Head of caudate nucleus (tissue), 42 donors: ENCODE measurements at regions not wholly inside any gene's neighbourhood (a gene's known extent, or its start where the extent isn't known, plus 50 kb on each side); places are given as distances from the start of the nearest gene placed in this dataset.

Experiments
- DNase-seq, 42 donors: peaks; one replicate each; pipeline versions ENCODE4 v3.0.0 to v3.0.0-alpha.2; 2020 to 2021; ENCODE audit warnings: mixed read lengths in 7 of 42
- intact Hi-C: fragments of 100-400 bp; cut with DNase I; formaldehyde crosslinking; loops from one replicate; pipeline ENCODE4 v1.15.0; 2022

DNA sequence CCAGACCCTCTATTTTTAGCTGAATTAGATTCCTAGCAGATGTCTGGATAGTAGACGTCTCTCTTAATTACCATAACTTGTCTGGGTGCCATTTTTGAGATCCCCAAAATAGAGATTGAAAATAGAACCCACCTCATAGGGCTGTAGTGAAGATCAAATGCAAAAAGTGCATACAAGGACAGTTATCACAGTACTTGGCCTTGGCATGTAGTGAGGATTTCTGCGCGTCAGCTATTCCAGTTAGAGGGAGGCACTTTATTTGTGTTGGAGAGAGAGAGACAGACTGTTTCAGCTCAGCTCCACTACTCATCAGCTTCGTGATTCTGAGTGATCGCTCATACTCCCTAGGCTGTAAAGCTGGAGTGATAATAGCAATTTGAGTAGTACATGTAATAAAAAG lies 59.6 kb upstream of the CDH13 start:
- DNase-seq, result no peak
- intact Hi-C loops, result no loop called here

DNA sequence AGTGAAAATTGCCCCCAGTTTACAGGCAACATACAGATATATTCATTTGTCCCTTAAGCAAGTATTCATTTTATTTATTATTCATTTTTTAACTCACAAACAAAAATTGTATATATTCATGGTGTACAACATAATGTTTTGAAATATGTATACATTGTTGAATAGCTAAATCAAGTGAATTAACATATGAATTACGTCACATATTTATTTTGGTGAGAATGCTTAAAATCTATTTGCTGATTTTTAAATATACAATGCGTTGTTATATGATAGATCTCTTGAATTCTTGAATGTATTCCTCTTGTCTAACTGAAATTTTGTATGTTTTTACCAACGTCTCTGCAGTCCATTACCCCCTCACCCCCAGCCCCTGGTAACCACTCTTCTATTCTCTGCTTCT lies 63.4 kb upstream of the CDH13 start:
- intact Hi-C loops, result no loop called here
- no peak for DNase-seq

DNA sequence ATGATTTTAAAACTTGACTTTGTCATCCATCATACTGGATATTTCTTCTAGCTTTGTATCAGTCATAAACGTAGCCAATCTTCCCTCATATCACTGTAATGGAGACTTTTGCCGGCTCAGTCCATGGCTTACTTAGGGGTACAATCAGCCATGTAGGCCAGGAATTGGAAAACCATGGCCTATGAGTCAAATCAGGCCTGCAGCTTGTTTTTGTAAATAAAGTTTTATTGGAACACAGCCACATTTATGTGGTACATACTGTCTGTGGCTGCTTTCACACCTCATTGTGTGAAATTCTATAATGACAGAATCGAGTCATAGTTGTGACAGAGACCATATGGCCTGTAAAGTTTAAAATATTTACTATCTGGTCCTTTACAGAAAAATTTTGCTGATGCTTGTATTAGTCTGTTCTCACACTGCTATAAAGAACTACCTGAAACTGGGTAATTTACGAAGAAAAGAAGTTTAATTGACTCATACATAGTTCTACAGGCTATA lies 64.5 kb upstream of the CDH13 start:
- intact Hi-C loops, result no loop called here
- no peak for DNase-seq

DNA sequence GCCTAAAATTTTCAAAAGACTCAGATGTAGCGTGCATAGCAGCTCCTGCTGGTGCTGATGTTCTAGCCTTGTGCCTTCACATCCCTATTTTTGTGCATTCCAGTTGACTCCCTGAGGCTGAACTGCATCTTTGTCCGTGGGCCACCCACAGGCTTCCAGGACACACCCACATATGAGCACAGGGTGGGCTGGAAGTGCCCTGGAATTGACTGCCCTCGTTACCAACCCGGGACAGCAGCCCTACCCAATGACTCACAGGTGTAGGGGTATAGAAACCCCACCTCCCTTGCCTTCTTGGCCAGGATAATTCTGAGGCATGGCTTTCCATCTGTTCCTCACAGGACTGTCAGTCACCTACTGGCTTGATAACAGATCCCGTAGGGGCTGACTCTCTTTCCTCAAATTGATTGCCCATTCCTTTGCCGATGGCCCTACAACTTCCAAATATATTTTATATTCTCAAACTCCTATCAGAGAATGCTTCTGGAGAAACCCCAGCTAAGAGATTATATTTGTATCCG lies 65.9 kb upstream of the CDH13 start:
- intact Hi-C loops, result no loop called here
- DNase-seq, result no peak

DNA sequence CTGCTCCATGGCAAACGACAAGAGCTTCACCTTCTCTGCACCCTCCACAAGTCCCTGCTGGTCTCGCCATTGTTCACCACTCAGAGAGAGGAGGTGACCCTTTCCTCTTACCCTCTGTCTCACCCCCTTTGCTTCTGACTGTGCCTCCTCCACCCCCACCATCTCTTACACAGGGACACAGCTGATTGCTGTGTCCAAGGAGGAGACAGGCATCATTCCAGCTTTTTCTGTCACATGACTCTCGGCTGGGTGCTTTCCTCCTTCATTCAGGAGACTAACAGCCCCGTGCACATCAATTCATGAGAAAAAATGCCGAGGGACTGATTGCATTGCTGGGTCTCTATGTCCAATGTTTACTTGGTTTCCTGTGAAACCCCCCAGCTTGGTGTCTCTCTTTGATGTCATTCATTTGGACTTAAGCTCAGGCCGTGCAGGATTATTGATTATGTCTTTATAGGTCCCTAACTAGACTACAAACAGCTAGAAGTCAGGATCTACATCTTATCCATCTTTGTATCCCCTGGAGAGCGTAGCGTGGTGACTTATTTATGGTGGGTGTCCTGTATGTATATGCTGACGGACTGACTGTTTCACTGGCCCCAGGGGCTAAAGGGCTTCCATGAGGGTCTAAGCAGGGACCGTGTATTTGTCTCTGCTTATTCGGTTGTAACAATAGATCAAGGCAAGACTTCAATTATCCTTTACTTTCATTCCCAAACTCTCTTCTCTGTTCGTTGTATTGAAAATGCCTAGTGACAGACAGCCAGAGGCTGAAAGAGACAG lies 82.2 kb upstream of the CDH13 start:
- intact Hi-C loops, result no loop called here
- peak in 27 of 42 donors; percentile 2 to 62 (median 32) for DNase-seq

DNA sequence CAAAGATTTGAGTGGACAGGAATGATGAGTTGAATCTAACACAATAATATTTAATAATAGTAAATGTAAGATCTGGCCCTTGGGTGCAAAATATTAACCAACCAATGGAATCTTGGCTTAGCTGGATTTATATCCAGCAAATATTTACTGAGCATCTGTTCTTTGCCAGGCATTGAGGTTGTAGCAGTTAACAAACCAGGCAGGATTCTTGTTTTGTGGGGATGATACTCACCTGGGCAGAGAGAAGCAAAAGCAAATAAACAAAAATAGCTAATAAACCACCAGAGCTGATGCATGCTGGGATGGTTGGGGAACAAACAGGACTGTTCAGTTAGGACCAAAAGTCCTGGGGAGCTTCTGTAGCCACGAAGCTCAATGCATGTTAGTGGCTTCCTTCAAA lies 84.1 kb upstream of the CDH13 start:
- intact Hi-C loops, result no loop called here
- DNase-seq, result no peak

DNA sequence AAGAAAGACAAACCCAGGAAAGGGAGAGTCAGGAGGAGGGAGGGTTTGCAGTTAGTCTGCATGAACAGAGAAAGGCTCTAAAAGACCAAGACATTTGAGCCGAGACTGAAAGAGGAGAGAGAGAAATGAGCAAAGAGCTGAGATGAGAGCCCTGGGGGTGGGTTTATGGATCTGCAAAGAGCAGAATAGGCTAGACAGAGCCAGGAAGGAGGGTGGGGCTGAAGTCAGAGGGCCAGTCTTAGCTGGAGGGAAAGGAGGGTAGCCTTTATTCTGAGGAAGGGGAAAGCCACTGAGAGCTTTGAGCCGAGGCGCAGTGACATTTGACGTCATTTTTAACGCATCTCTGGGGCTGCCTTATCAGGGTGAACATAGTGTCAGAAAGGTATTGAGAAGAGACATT lies 85.7 kb upstream of the CDH13 start:
- intact Hi-C loops, result no loop called here

DNA sequence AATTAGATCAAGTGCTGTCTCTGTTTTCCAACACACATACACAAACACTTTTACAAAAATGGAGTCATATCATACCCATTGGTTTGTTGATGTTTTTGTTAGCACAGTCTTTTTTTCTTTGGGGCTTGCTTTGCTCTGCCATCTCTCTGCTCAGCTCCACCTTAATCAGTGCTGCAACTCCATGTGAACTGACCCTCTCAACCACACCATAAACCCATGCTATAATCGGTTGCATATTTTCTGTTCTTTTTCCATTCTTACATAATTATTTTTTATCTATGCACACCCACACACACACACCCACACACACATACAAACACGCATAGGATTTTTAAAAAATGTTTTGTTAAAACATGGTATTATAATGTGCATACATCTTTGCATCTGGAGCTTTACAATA lies 91.0 kb upstream of the CDH13 start:
- intact Hi-C loops, result no loop called here
- DNase-seq, result no peak

More for the DNA sequence above, 85.7 kb upstream of the CDH13 start:
- no peak for DNase-seq

DNA sequence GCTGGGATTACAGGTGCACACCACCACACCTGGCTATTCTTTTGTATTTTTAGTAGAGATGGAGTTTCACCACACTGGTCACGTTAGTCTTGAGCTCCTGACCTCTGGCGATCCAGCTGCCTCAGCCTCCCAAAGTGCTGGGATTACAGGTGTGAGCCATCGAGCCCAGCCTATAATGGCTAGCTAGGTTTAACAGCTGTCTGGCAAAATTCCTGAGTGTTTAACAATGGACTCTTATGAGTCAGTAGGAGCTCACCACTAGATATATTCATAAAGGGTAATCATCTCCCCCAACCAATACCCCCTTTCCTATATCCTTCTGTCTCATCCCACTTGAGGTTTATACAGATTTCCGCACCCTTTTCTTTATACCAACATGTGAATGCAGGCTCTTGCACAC lies 91.5 kb upstream of the CDH13 start:
- intact Hi-C loops, result no loop called here

DNA sequence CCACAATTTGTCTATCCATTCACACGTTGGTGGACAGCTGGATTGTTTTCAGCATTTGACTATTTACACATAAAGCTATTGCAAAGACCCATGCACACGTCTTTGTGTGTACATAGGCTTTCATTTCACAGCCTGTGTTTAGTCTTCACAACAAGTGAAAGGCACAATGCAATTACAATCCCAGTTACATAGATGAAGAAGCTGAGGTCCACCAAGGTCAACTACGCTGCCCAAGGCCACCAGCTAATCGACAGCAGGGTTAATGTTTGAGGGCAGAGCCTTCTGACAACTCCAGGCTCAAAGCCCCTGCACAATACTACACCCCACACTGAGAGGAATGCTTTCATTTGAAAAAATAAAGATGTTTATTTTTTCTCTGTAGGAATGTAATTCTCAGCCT lies 93.6 kb upstream of the CDH13 start:
- intact Hi-C loops, result no loop called here
- no peak for DNase-seq

More for the DNA sequence above, 91.5 kb upstream of the CDH13 start:
- no peak for DNase-seq

DNA sequence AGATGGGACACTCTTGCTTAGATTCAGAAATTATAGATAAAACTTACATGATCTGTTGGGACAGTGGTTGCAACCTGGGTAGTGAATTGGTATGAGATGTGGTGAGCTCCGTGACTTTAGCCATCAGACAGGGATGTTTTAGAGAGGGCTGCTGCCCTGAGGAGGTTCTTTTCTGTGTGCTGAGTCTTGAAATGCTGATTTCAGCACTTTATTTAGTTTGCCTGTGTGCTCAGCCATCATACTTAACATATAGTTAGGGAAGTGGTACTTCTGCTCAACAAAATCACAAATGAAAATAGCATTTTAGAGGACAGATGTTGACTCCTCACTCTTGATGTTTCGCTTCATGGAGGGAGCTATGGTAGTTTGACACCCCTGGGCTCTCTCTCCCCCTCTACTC lies 95.9 kb upstream of the CDH13 start:
- no peak for DNase-seq
- intact Hi-C loops, result no loop called here

DNA sequence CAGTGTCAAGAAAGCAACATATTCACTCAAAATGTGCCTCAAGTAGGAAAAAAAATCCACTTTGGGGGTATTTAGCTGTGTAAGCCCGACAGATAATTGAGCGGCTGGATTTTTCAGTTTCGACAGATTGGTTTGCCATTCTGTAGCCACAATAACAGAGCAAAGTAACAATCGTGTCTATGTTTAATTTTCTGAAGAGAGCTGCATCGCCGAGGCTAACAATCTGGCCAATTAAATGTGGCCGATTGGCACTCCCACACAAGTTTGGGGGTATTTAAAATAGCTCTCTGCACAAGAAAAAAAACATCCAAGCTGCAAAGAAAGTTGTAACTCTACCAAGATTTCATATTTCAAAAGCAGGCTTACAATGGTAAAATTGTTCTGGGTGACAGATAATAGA lies 99.7 kb upstream of the CDH13 start:
- no peak for DNase-seq
- intact Hi-C loops, result no loop called here

DNA sequence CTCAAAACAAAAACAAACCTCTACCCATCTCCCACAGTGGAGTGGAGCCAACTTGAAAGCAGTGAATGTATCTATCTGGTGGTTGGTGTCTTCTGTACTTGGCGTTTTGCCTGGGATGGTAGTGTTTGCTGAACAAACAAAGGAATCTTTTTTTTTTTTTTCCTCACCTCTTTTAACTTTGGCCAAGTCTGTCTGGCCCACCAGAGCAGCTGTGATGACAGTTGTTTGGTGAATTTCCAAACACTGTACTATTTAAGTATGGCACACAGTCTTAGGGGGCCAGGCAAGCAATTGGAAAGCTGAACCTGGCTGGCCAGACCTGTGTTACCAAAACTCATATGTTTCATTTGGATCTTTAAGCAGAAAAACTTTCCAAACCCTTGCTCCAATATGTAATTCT lies 101.8 kb upstream of the CDH13 start:
- intact Hi-C loops, result no loop called here
- DNase-seq, result no peak

DNA sequence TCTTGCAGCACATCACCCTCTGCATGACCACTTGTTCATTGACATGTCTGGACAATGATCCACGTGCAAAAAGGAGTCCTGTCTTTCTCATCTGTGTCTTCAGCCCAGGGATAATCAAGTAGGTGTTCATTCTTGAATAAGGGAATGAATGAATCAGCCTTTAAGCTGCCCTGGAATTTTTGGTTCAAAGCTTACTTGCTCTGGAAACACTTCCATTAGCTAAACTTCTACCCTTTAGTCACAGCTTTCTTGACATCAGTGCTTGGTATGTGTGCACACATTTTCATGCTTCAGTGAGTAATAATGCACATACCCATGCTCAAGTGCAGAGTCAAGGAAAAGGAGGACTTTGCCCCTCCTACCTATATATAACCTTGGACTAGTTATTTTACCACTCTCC lies 103.0 kb upstream of the CDH13 start:
- DNase-seq, result no peak
- intact Hi-C loops, result no loop called here

DNA sequence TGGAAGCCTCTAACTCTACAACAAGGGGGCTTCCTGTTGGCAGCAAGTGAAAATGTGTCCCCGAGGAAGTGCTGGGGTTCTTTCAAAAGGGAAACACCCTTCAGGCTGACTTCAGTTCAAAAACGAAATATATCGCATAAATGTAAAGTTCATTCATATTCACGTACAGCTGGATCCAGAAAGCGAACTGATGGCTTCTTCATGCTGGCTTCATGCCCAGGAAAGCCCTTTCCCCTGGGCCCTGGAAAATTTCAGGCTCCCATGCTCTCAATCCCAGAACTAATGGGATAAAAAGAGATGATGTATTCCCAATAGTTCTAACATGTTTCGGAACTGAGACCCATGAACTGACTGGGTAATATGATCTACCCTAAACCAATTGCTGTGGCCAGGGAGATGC lies 104.7 kb upstream of the CDH13 start:
- no peak for DNase-seq
- intact Hi-C loops, result no loop called here

DNA sequence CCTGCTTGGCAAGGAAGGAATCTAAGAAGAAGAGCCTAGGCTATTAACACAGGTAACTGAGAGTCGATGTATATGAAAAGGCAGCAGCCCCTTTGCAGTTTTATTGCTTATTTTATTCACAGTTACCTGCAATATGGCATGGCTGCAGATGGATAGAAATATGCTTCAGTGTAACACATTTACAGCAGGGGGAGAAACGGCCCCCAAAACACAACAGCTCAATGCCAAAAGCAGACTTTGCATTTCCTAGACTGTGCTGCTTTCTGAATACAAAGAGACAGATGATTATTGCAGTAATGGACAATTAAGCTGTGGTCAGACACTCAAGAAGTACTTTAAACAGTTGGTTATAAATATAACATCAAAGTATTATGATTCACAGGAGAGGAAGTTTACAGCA lies 108.0 kb upstream of the CDH13 start:
- no peak for DNase-seq
- intact Hi-C loops, result no loop called here

DNA sequence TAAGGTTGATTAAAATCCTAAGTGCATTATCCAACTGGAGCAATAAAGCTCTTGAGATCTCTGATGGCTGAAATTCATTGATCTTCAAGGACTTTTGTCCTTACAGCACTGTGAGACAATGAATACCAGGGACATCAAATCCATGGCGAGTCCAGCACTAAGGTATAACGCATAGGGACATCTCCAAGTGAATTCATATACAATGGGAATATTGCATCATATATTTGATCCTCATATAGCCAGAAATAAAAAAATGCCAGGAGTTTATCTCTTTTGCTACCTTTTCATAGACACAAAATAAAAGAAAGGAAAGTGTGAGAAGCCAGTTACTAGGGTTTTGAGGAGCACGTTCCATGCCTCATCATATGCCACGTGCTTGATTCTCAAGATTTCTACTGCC lies 112.5 kb upstream of the CDH13 start:
- intact Hi-C loops, result no loop called here

DNA sequence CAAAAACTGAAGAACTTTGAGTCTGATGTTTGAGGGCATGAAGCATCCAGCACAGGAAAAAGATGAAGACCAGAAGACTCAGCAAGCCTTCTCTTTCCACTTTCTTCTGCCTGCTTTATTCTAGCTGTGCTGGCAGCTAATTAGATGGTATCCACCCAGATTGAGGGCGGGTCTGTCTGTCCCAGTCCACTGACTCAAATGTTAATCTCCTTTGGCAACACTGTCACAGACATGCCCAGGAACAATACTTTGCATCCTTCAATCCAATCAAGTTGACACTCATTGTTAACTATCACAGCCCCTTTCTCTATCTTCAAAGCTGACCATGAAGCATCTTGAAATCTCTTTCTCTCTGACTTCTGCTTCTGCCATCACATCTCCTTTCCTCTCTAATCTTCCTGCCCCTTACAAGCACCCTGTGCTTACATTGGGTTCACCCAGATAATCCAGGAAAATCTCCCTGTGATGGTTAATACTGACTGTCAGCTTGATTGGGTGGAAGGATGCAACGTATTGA lies 115.9 kb upstream of the CDH13 start:
- no peak for DNase-seq
- intact Hi-C loops, result no loop called here

More for the DNA sequence above, 112.5 kb upstream of the CDH13 start:
- DNase-seq, result no peak

DNA sequence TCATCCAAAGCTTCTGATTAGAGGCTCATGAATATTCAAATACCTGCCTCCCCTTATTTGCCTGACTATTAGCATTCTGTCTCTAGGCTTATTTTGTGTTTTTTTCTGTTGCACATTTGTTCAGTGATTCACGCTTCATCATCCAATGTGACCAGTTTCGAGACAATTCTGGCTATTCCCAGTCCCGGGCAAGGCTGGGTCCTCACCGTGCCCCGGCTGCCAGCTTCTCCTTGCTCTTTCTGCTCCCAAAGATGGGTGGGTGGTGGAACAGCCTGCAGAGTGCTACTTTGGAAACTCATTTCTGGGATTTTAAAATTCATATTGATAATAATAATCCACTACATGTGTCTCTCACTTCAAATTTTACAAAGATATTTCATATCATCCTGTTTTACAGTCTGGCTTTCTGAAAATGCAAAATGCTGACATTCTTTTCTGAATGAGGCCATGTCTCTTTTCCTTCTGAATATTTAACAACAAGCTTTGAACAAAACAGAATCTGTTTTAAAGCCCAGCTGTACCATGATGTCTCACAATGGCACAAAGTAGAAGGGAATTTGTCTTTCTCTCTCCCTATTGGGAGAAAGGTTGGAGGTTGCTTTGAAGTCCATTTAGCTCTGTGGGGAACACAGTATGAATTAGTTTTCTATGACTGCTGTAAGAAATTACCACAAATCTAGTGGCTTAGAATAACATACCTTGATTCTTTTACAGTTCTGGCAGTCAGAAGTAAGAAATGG lies 116.9 kb upstream of the CDH13 start:
- DNase-seq, result peak; percentile 16 to 84 (median 52)
- intact Hi-C loops, result no loop called here
